ENCODE measurements at regions not wholly inside any gene's neighbourhood (a gene's known extent, or its start where the extent isn't known, plus 50 kb on each side); places are given as distances from the start of the nearest gene placed in this dataset.

- no peak for TF ChIP-seq POLR2A (IDR thresholded peaks at IDR 0.05)
- TF ChIP-seq CTCF (IDR thresholded peaks at IDR 0.05) = no peak
- TF ChIP-seq EP300 (IDR thresholded peaks at IDR 0.05) = no peak
These were observed 66.7 kb upstream of the MIR17HG start for GRCh38 chr13:91280801-91281200.

Data from ovary (tissue), 3 donors.